KMS-11 (cell line): ENCODE measurements at regions not wholly inside any gene's neighbourhood (a gene's known extent, or its start where the extent isn't known, plus 50 kb on each side); places are given as distances from the start of the nearest gene placed in this dataset.

Experiments used
- H2AFZ ChIP-seq: fragments of 200-600 bp; sonication (generic); 2 replicates; pipeline ENCODE4 v1.6.1; 2016; ENCODE audit warnings: antibody characterized with exemption, mixed run types, low read depth
- H3K27ac ChIP-seq: fragments of 200-600 bp; sonication (generic); 2 replicates; pipeline ENCODE4 v1.6.1; 2016; ENCODE audit warnings: mild to moderate bottlenecking, mixed run types
- H3K27me3 ChIP-seq: fragments of 200-600 bp; sonication (generic); 2 replicates; pipeline ENCODE4 v1.6.1; 2017; ENCODE audit warnings: mild to moderate bottlenecking, low read depth, mixed run types, moderate library complexity; ENCODE audit not compliant: insufficient read depth
- H3K36me3 ChIP-seq: fragments of 200-600 bp; sonication (generic); 2 replicates; pipeline ENCODE4 v1.6.1; 2017; ENCODE audit warnings: mild to moderate bottlenecking, mixed run types; ENCODE audit not compliant: insufficient read depth
- H3K4me1 ChIP-seq: fragments of 200-600 bp; sonication (generic); 2 replicates; pipeline ENCODE4 v1.6.1; 2016; ENCODE audit warnings: mild to moderate bottlenecking, low read depth, mixed run types; ENCODE audit not compliant: poor library complexity, severe bottlenecking
- H3K4me2 ChIP-seq: fragments of 200-600 bp; sonication (generic); 2 replicates; pipeline ENCODE4 v1.7.0; 2016; ENCODE audit warnings: mild to moderate bottlenecking, mixed run types
- H3K4me3 ChIP-seq: fragments of 200-600 bp; sonication (generic); IDR thresholded peaks from 2 replicates; pipeline ENCODE4 v1.6.1; 2017; ENCODE audit warnings: low read depth, low read length, mixed read lengths; ENCODE audit not compliant: insufficient read depth
- H3K79me2 ChIP-seq: fragments of 200-600 bp; sonication (generic); 2 replicates; pipeline ENCODE4 v1.6.1; 2016; ENCODE audit warnings: low read depth, mixed run types; ENCODE audit not compliant: insufficient read depth
- H3K9ac ChIP-seq: fragments of 200-600 bp; sonication (generic); 2 replicates; pipeline ENCODE4 v1.6.1; 2016; ENCODE audit warnings: mild to moderate bottlenecking, mixed run types
- H4K20me1 ChIP-seq: fragments of 200-600 bp; sonication (generic); 2 replicates; pipeline ENCODE4 v1.6.1; 2016; ENCODE audit warnings: mild to moderate bottlenecking, mixed run types; ENCODE audit not compliant: insufficient read depth
- CTCF ChIP-seq: fragments of 200-600 bp; sonication (generic); conservative IDR thresholded peaks from 2 replicates; pipeline ENCODE4 v1.6.1; 2017; ENCODE audit warnings: low read depth, mild to moderate bottlenecking, antibody characterized with exemption, low read length, moderate library complexity, mixed read lengths

GRCh38 chr9:23117616-23118015 lies 671.0 kb downstream of the DMRTA1 start:
- H2AFZ ChIP-seq: no peak overlapping the region
- no peak overlapping the region for H3K9ac ChIP-seq
- no peak overlapping the region for H3K27ac ChIP-seq
- H3K79me2 ChIP-seq: no peaks in the 10 kb centered on the region
- no peaks in the 10 kb centered on the region for H3K27me3 ChIP-seq
- H3K36me3 ChIP-seq: no peaks in the 10 kb centered on the region
- no peaks in the 10 kb centered on the region for H4K20me1 ChIP-seq
- no peak for TF ChIP-seq CTCF
- no peak overlapping the region for H3K4me3 ChIP-seq
- no peak overlapping the region for H3K4me2 ChIP-seq
- H3K4me1 ChIP-seq: peaks cover 10% of the 10 kb centered on the region

GRCh38 chr9:23120630-23121029 lies 674.0 kb downstream of the DMRTA1 start:
- Histone ChIP-seq H3K36me3 (no peaks in the 10 kb centered on the region), H3K27ac (no peak overlapping the region)

GRCh38 chr9:23123048-23123632 lies 676.5 kb downstream of the DMRTA1 start:
- peak; percentile 85 for TF ChIP-seq CTCF
- H3K4me1 ChIP-seq: peaks cover 10% of the 10 kb centered on the region
- H2AFZ ChIP-seq: no peak overlapping the region

More at GRCh38 chr9:23120630-23121029, 674.0 kb downstream of the DMRTA1 start:
- Histone ChIP-seq H3K4me1 (peaks cover 10% of the 10 kb centered on the region), H3K4me2 (no peak overlapping the region), H3K4me3 (no peak overlapping the region), H3K27me3 (no peaks in the 10 kb centered on the region), H4K20me1 (no peaks in the 10 kb centered on the region), H3K9ac (no peak overlapping the region), H3K79me2 (no peaks in the 10 kb centered on the region), H2AFZ (no peak overlapping the region)
- TF ChIP-seq CTCF: no peak

GRCh38 chr9:23145467-23145866 lies 680.6 kb downstream of the ELAVL2 start:
- Histone ChIP-seq H2AFZ (no peak overlapping the region), H3K79me2 (no peaks in the 10 kb centered on the region)
- TF ChIP-seq CTCF: no peak

More at GRCh38 chr9:23123048-23123632, 676.5 kb downstream of the DMRTA1 start:
- H3K27ac ChIP-seq: no peak overlapping the region
- no peaks in the 10 kb centered on the region for H3K36me3 ChIP-seq
- no peaks in the 10 kb centered on the region for H3K27me3 ChIP-seq
- no peaks in the 10 kb centered on the region for H3K79me2 ChIP-seq
- H3K9ac ChIP-seq: no peak overlapping the region
- H3K4me2 ChIP-seq: no peak overlapping the region
- no peaks in the 10 kb centered on the region for H4K20me1 ChIP-seq
- H3K4me3 ChIP-seq: no peak overlapping the region

More at GRCh38 chr9:23145467-23145866, 680.6 kb downstream of the ELAVL2 start:
- H3K9ac ChIP-seq: no peak overlapping the region
- H4K20me1 ChIP-seq: no peaks in the 10 kb centered on the region
- no peak overlapping the region for H3K4me2 ChIP-seq
- H3K4me3 ChIP-seq: no peak overlapping the region
- no peak overlapping the region for H3K27ac ChIP-seq
- H3K36me3 ChIP-seq: no peaks in the 10 kb centered on the region
- H3K4me1 ChIP-seq: no peaks in the 10 kb centered on the region
- no peaks in the 10 kb centered on the region for H3K27me3 ChIP-seq
